H1 (cell line): ENCODE measurements at regions not wholly inside any gene's neighbourhood (a gene's known extent, or its start where the extent isn't known, plus 50 kb on each side); places are given as distances from the start of the nearest gene placed in this dataset.

ENCODE experiments used
- CTCF ChIA-PET: fragments of 300-600 bp; sonication (Branson Sonifier 250); formaldehyde crosslinking; loops from one replicate; lab custom pipeline; 2021; ENCODE audit not compliant: partially characterized antibody; lab: Charles Lee
- POLR2A ChIA-PET: fragments of 300-600 bp; sonication (Branson Sonifier 250); formaldehyde crosslinking; loops from one replicate; lab custom pipeline; 2021; ENCODE audit warnings: inconsistent platforms; ENCODE audit not compliant: partially characterized antibody; lab: Charles Lee
- DNase-seq, 2 experiments: peaks; one replicate each; pipeline versions ENCODE4 v3.0.0 to v3.0.0-alpha.2; 2010 to 2022; ENCODE audit warnings: low spot score in 2 of 2, low read depth in 1 of 2, mixed read lengths in 1 of 2
- FAIRE-seq: peaks from 2 replicates; lab custom pipeline; 2011; peaks lifted over from hg19 to GRCh38; lab: Jason Lieb, UNC
- H2AFZ ChIP-seq: 2 replicates; pipeline ENCODE4 v1.8.1; 2012; ENCODE audit warnings: low read length, inconsistent platforms
- H2AK5ac ChIP-seq: 2 replicates; pipeline ENCODE4 v1.6.1; 2013; ENCODE audit warnings: low read depth, low read length
- H2BK120ac ChIP-seq: replicated peaks from 2 replicates; pipeline ENCODE3; 2013; ENCODE audit warnings: low read depth, low read length, inconsistent platforms
- H2BK12ac ChIP-seq: 2 replicates; pipeline ENCODE4 v1.6.1; 2013; ENCODE audit warnings: low read depth, low read length
- H2BK15ac ChIP-seq: 2 replicates; pipeline ENCODE4 v1.6.1; 2013; ENCODE audit warnings: low read length
- H2BK20ac ChIP-seq: 2 replicates; pipeline ENCODE4 v1.6.1; 2013; ENCODE audit warnings: low read length
- H2BK5ac ChIP-seq: 2 replicates; pipeline ENCODE4 v1.6.1; 2013; ENCODE audit warnings: low read depth, low read length
- H3K14ac ChIP-seq: 2 replicates; pipeline ENCODE4 v1.6.1; 2013; ENCODE audit warnings: inconsistent platforms; ENCODE audit not compliant: insufficient read length
- H3K18ac ChIP-seq: 2 replicates; pipeline ENCODE4 v1.6.1; 2013; ENCODE audit warnings: low read length; ENCODE audit errors: extremely low read depth
- H3K23ac ChIP-seq: 2 replicates; pipeline ENCODE4 v1.6.1; 2013; ENCODE audit warnings: inconsistent platforms; ENCODE audit not compliant: insufficient read length
- H3K23me2 ChIP-seq: 2 replicates; pipeline ENCODE4 v1.6.1; 2013; ENCODE audit warnings: low read depth, low read length
- H3K27ac ChIP-seq: 2 replicates; pipeline ENCODE4 v1.6.1; 2011; ENCODE audit warnings: low read depth, low read length, inconsistent platforms
- H3K27me3 ChIP-seq, 4 experiments: replicated peaks in 1 of 4; 1 replicate in 1 of 4; 2 replicates in 3 of 4; pipeline versions ENCODE4 v1.6.1 to v1.8.1; 2011 to 2013; ENCODE audit warnings: low read length in 3 of 4, mild to moderate bottlenecking in 3 of 4, inconsistent platforms in 2 of 4, mixed read lengths in 2 of 4, moderate library complexity in 1 of 4; ENCODE audit not compliant: control insufficient read depth in 3 of 4, insufficient read depth in 3 of 4; ENCODE audit errors: extremely low read depth in 1 of 4
- H3K36me3 ChIP-seq, 4 experiments: 2 replicates each; pipeline versions ENCODE4 v1.6.1 to v1.8.1; 2011 to 2013; ENCODE audit warnings: mild to moderate bottlenecking in 4 of 4, low read length in 3 of 4, moderate library complexity in 2 of 4, control low read depth in 1 of 4, inconsistent platforms in 1 of 4; ENCODE audit not compliant: insufficient read depth in 4 of 4, control insufficient read depth in 2 of 4
- H3K4ac ChIP-seq: replicated peaks from 2 replicates; pipeline ENCODE3; 2013; ENCODE audit warnings: low read length, low read depth, mixed read lengths, inconsistent platforms; ENCODE audit not compliant: insufficient read length
- H3K4me1 ChIP-seq, 4 experiments: replicated peaks in 1 of 4; 1 replicate in 1 of 4; 2 replicates in 3 of 4; pipeline versions ENCODE4 v1.6.1 to v1.8.1; 2011 to 2013; ENCODE audit warnings: low read length in 3 of 4, inconsistent platforms in 2 of 4, mixed read lengths in 1 of 4; ENCODE audit not compliant: insufficient read depth in 4 of 4, control insufficient read depth in 3 of 4
- H3K4me2 ChIP-seq, 2 experiments: 2 replicates each; pipeline versions ENCODE4 v1.6.1 to v1.8.1; 2011 to 2013; ENCODE audit warnings: low read depth in 2 of 2, low read length in 2 of 2, control low read depth in 1 of 2, inconsistent platforms in 1 of 2, mild to moderate bottlenecking in 1 of 2; ENCODE audit not compliant: insufficient read depth in 1 of 2
- H3K4me3 ChIP-seq, 4 experiments: fragments of 200-600, 300-600 bp in 1 of 4; sonication (generic), shearing (Covaris generic), sonication (Bioruptor Twin) in 1 of 4; 2 replicates each; pipeline versions ENCODE4 v1.5.1 to v1.8.1; 2011 to 2016; ENCODE audit warnings: low read length in 4 of 4, low read depth in 3 of 4, control low read depth in 2 of 4, inconsistent platforms in 2 of 4, mild to moderate bottlenecking in 2 of 4, mixed read lengths in 1 of 4, moderate library complexity in 1 of 4; ENCODE audit not compliant: insufficient read depth in 2 of 4; ENCODE audit errors: extremely low read depth in 1 of 4
- H3K56ac ChIP-seq: replicated peaks from 2 replicates; pipeline ENCODE3; 2013; ENCODE audit warnings: low read depth, mild to moderate bottlenecking, mixed read lengths, low read length, inconsistent platforms; ENCODE audit not compliant: insufficient read length
- H3K79me1 ChIP-seq: 2 replicates; pipeline ENCODE4 v1.6.1; 2013; ENCODE audit warnings: low read depth, low read length, control low read depth
- H3K79me2 ChIP-seq, 2 experiments: 2 replicates each; pipeline versions ENCODE4 v1.6.1 to v1.8.1; 2012 to 2013; ENCODE audit warnings: low read length in 2 of 2, mild to moderate bottlenecking in 2 of 2, inconsistent platforms in 1 of 2; ENCODE audit not compliant: insufficient read depth in 2 of 2, control insufficient read depth in 1 of 2
- H3K9ac ChIP-seq, 4 experiments: replicated peaks in 1 of 4; 1 replicate in 1 of 4; 2 replicates in 3 of 4; pipeline versions ENCODE4 v1.6.1 to v1.8.1; 2011 to 2013; ENCODE audit warnings: low read depth in 3 of 4, low read length in 3 of 4, control low read depth in 2 of 4, mild to moderate bottlenecking in 2 of 4, moderate library complexity in 2 of 4, inconsistent platforms in 1 of 4; ENCODE audit errors: extremely low read depth in 1 of 4
- H3K9me3 ChIP-seq, 2 experiments: 2 replicates each; pipeline versions ENCODE4 v1.6.1 to v1.8.1; 2012 to 2013; ENCODE audit warnings: mild to moderate bottlenecking in 2 of 2, moderate library complexity in 2 of 2, control low read depth in 1 of 2, inconsistent platforms in 1 of 2, low read depth in 1 of 2, low read length in 1 of 2, mixed read lengths in 1 of 2; ENCODE audit not compliant: insufficient read depth in 2 of 2
- H4K20me1 ChIP-seq, 2 experiments: replicated peaks in 1 of 2; 2 replicates each; pipeline versions ENCODE3 to v1.8.1; 2011 to 2013; ENCODE audit warnings: inconsistent platforms in 2 of 2, low read length in 2 of 2, mild to moderate bottlenecking in 1 of 2; ENCODE audit not compliant: insufficient read depth in 2 of 2, control insufficient read depth in 1 of 2
- H4K5ac ChIP-seq: 2 replicates; pipeline ENCODE4 v1.6.1; 2013; ENCODE audit warnings: low read length, low read depth, mixed read lengths, inconsistent platforms; ENCODE audit not compliant: insufficient read length
- H4K8ac ChIP-seq: 2 replicates; pipeline ENCODE4 v1.8.0; 2013; ENCODE audit warnings: mild to moderate bottlenecking, moderate library complexity, low read length, inconsistent platforms; ENCODE audit not compliant: insufficient read depth; ENCODE audit errors: extremely low read depth
- H4K91ac ChIP-seq: replicated peaks from 2 replicates; pipeline ENCODE3; 2013; ENCODE audit warnings: low read length, mixed read lengths, inconsistent platforms; ENCODE audit not compliant: insufficient read length
- BACH1 ChIP-seq: IDR thresholded peaks from 2 replicates; pipeline ENCODE4 v1.6.1; 2012; ENCODE audit warnings: low read length, improper control_type of control experiment
- BCL11A ChIP-seq, 2 experiments: IDR thresholded peaks; one replicate each; pipeline ENCODE4 v1.6.1; 2011; ENCODE audit warnings: low read depth in 2 of 2, low read length in 2 of 2, mild to moderate bottlenecking in 2 of 2
- JUN ChIP-seq: IDR thresholded peaks from 2 replicates; pipeline ENCODE4 v1.6.1; 2011; ENCODE audit warnings: low read depth, mild to moderate bottlenecking, improper control_type of control experiment, low read length
- JUND ChIP-seq: IDR thresholded peaks from 2 replicates; pipeline ENCODE4 v1.6.1; 2011; ENCODE audit warnings: mild to moderate bottlenecking, improper control_type of control experiment, low read length
- KDM5A ChIP-seq: fragments of 200-600 bp; IDR thresholded peaks from 2 replicates; pipeline ENCODE4 v1.7.1; 2012; ENCODE audit warnings: mild to moderate bottlenecking, low read length, inconsistent platforms, mixed read lengths
- MAFK ChIP-seq: IDR thresholded peaks from 2 replicates; pipeline ENCODE4 v1.6.1; 2012; ENCODE audit warnings: low read depth, mild to moderate bottlenecking, improper control_type of control experiment, low read length
- SIN3A ChIP-seq, 2 experiments: IDR thresholded peaks in 1 of 2; conservative IDR thresholded peaks in 1 of 2; 2 replicates each; pipeline ENCODE4 v1.6.1; 2011 to 2012; ENCODE audit warnings: low read length in 2 of 2, improper control_type of control experiment in 1 of 2, low read depth in 1 of 2, mild to moderate bottlenecking in 1 of 2
- SP1 ChIP-seq: IDR thresholded peaks from 2 replicates; pipeline ENCODE4 v1.6.1; 2011; ENCODE audit warnings: low read depth, low read length
- YY1 ChIP-seq: IDR thresholded peaks from 2 replicates; pipeline ENCODE4 v1.6.1; 2011; ENCODE audit warnings: low read depth, mild to moderate bottlenecking, low read length
- WGBS, 2 experiments: shearing (Covaris generic) in 1 of 2; methylation state at CpG; one replicate each; pipeline versions ENCODE4 v1.1.6 to v1.1.7; 2013 to 2015; ENCODE audit warnings: low lambda C conversion rate in 2 of 2, mixed read lengths in 2 of 2, inconsistent platforms in 1 of 2, low coverage in 1 of 2, missing lambda C conversion rate in 1 of 2; ENCODE audit not compliant: insufficient replicate concordance in 2 of 2, insufficient coverage in 1 of 2, insufficient read length in 1 of 2; ENCODE audit errors: extremely low coverage in 1 of 2, missing lambda C conversion rate in 1 of 2; 5-methylcytosine and 5-hydroxymethylcytosine counted together
- TF ChIP-seq, protein P1 (sequence below): IDR thresholded peaks from 2 replicates; pipeline ENCODE4 v1.6.1; 2011; ENCODE audit warnings: low read depth, mild to moderate bottlenecking, low read length; ENCODE audit not compliant: insufficient read depth

DNA sequence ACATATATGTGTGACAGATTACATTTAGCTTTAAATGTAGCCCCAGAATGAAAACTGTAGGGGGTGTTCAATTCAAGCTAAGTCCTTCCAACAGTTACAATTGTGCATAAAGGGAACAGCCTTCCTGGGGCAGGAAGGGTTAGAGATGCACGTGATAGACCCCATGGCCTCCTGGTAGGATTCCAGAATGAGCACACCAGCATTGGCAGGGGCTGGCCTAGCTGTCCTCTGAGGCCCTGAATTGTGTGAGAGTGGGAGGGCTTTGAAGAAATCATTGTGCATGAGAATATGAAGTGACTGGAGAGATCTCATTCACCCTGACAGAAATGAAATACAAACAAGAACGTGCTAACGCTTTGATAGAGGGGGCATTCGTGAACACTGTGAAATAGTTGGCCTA is 663.8 kb upstream of the KLF4 start:
- WGBS, 2 experiments: 98% methylated on average over 4 of the region's 4 CpGs; no CpG with 5 or more reads in 1 of the 2 experiments
- no peak overlapping the region for H3K9ac ChIP-seq
- no peaks in the 10 kb centered on the region for H3K36me3 ChIP-seq
- H2AFZ ChIP-seq: no peak overlapping the region
- H2AK5ac ChIP-seq: no peak overlapping the region
- H4K5ac ChIP-seq: no peak overlapping the region
- no peak overlapping the region for H2BK120ac ChIP-seq
- no peak overlapping the region for H3K4me3 ChIP-seq
- no peak overlapping the region for H3K4ac ChIP-seq
- no peak overlapping the region for H3K23ac ChIP-seq
- H2BK5ac ChIP-seq: no peak overlapping the region
- no peak overlapping the region for H3K56ac ChIP-seq
- no peaks in the 10 kb centered on the region for H3K4me1 ChIP-seq
- no peaks in the 10 kb centered on the region for H3K79me2 ChIP-seq
- H2BK12ac ChIP-seq: no peak overlapping the region
- ChIA-PET POLR2A (no interaction called here), CTCF (no interaction called here)
- H4K20me1 ChIP-seq: no peaks in the 10 kb centered on the region
- H3K4me2 ChIP-seq: no peak overlapping the region
- H3K23me2 ChIP-seq: no peaks in the 10 kb centered on the region
- H3K27ac ChIP-seq: no peak overlapping the region
- H4K8ac ChIP-seq: no peak overlapping the region
- H2BK15ac ChIP-seq: no peak overlapping the region
- FAIRE-seq (no peak), DNase-seq (no peak)
- no peaks in the 10 kb centered on the region for H3K9me3 ChIP-seq
- H4K91ac ChIP-seq: no peak overlapping the region
- no peaks in the 10 kb centered on the region for H3K27me3 ChIP-seq
- no peak overlapping the region for H3K18ac ChIP-seq
- no peak overlapping the region for H3K14ac ChIP-seq
- no peaks in the 10 kb centered on the region for H3K79me1 ChIP-seq
- H2BK20ac ChIP-seq: no peak overlapping the region
- TF ChIP-seq BACH1: no peak
- no peak for TF ChIP-seq MAFK
- no peak for TF ChIP-seq YY1
- TF ChIP-seq KDM5A: no peak
- TF ChIP-seq JUN: no peak
- TF ChIP-seq SP1: no peak
- TF ChIP-seq JUND: no peak
- no peak for TF ChIP-seq SIN3A (conservative IDR thresholded peaks at IDR 0.05 in 1 of 2, IDR thresholded peaks at IDR 0.05 in 1 of 2; ENCODE audit: low read depth in 1 of 2, low read length in 2 of 2)
- TF ChIP-seq, protein P1, sequence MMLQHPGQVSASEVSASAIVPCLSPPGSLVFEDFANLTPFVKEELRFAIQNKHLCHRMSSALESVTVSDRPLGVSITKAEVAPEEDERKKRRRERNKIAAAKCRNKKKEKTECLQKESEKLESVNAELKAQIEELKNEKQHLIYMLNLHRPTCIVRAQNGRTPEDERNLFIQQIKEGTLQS: no peak
- no peak for TF ChIP-seq BCL11A (IDR thresholded peaks at IDR 0.05; ENCODE audit: low read depth in 2 of 2, low read length in 2 of 2)
